ENCODE measurements at regions not wholly inside any gene's neighbourhood (a gene's known extent, or its start where the extent isn't known, plus 50 kb on each side); places are given as distances from the start of the nearest gene placed in this dataset.

DNA sequence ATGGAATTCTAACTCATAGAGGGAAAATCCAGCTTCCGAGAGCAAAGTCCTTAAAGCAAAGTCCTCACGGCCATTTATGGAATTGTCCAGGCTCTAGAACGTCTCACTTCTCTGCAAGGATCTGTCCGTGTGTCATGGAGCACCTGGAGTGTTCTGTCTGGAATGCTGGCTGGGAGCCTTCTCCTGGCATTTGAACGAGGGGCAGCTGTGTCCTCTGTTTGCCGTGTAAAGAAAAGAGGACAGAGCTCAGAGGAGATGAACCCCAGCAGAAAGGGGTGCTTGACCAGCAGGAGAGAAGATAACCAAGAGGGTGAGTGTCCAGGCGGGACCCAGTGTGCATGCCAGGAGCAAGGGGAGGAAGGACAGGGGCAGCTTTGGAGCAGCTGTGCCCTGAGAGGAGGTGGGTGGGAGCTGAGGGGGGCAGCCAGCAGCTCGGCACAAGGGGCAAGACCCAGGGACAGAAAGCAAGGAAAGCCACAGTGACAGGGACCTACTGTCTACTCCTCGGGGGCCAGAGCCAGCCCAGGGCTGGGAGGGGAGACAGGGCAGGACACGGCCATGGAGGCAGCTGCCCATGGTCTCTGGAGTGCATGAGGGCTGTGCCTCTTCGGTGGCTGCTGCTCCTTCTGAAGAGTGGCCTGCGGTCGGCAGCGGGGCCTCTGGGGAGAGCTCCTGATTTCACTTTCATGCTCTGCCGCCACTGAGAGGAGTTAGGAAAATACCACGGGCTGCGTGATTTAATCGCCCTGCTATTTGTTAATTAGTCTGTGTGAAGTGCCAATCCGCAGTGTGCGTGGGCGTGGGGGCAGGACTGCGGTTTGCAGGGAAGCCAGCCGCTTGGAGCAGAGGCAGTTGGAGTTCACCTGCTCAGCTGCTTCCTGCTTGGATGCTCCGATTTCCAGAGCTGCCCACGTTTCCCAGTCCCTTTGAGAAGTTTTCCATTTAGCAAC is 149.3 kb upstream of the SHH start:
- peak; percentile 53 for DNase-seq

DNA sequence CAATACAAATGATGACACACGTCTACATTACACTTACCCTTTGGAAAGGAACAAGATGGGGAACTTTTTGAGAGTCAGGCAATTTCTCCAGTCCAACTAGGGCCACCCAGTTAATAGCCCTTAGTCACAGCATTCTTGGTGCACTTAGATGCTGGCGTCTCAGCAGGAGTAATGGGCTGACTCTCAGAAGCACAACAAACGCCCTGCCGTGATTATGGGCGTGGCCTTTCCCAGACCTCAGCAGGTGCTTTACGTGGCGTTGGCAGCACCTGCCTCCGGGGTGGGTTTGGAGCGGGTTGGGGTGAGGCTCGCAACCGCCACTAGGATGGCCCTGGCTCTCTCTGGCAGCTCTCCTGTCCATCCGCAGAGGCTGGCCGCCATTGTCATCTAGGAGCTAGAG is 147.6 kb upstream of the SHH start:
- DNase-seq = no peak

DNA sequence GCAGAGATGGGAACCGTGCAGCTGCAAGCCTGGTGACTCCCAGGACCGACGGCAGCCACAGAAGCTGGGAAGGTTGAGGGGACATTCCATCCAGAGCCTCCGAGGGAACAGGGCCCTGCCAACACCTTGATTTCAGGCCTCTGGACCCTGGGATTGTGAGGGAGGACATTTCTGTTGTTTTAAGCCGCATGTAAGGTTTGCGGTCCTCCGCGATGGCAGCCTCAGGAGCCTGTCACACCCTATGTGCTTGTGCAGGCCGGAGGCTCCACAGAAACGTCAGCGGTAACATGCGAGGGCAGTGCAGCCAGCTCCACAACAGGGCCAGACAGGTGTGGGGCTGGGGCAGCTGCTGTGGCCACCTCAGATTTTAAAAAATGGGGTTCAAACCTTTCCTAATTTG is 144.7 kb upstream of the SHH start:
- no peak for DNase-seq

DNA sequence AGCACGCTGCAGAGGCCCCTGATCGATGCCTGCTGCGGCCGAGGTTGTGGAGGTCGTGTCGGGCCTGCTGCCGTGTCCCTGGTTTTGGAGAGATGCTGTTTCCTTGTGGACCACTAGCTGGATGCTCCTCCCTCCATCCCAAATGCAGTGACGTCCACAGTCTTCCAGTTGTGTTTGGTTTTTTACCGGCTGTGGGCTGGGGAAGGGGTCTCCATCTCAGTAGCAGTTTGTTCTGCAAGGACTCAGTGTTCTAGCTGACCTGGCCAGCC is 143.0 kb upstream of the SHH start:
- no peak for DNase-seq

- no peak for DNase-seq
Observed at GRCh38 chr7:155954550-155955366, 142.5 kb upstream of the SHH start.

DNA sequence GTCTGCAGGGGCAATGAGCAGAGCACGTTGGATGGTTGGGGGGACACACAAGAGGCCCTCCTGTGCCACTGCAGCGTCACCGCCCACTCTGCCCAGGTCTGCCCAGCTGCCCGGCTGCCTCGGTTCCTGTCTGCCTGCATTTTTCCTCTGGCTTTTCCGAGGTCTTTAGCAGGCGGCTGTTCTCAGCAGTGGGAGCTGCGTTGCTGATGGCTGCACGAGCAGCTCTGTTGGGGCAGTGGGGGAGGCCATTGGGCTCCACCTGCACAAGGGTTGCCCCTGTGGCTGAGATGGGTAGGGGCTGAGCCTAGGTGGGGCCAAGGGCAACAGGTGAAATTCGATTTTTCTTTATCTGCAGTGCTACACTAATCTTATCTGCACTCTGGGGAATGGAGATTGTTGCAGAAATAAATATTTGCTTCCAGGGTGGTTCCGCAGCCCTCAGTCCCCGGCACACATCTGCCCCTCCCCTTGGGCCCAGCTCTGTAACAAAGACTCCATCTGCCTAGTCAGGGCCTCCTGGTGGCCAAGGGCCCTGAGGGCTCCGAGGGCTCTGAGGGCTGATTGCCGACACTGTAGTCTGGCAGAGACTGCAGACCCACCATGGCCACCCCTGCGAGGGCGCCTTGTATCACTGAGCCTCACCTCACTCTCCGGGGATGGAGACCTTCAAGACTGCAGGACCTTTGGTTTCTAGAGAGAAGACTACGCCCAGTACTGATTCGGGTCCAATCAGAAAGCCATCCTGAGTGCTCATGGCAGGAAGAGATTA is 141.7 kb upstream of the SHH start:
- DNase-seq = no peak

- no peak for DNase-seq
Observed at GRCh38 chr7:155953501-155953778, 141.2 kb upstream of the SHH start.

DNA sequence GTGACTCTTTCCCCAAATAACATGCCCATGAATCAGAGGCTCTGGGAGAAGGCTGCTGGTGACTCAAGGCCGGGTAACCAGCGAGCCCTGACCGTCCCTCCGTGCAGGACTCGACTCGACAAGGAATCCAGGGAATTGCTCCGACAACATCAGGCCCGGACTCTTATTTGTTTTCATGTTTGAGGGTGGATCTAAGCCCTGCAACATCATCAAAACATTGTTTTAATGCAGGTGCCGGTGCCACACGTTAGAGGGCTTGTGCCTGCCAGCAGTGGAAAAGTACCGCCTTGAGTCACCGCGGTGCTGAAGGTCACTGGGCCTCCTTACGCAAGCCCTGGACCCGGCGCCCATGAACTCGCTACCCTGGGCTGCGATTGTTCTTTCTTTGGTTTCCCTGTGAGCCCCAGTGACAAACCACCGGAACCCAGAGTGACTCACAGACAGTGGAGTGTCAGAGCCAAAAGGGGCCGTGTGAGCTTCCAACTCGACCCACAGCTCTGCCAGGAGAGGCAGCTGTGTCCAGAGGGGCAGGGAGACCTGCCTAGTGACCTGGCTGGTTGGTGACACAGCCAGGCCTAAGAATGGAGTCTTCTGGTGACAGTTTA is 139.4 kb upstream of the SHH start:
- DNase-seq = peak; percentile 15

DNA sequence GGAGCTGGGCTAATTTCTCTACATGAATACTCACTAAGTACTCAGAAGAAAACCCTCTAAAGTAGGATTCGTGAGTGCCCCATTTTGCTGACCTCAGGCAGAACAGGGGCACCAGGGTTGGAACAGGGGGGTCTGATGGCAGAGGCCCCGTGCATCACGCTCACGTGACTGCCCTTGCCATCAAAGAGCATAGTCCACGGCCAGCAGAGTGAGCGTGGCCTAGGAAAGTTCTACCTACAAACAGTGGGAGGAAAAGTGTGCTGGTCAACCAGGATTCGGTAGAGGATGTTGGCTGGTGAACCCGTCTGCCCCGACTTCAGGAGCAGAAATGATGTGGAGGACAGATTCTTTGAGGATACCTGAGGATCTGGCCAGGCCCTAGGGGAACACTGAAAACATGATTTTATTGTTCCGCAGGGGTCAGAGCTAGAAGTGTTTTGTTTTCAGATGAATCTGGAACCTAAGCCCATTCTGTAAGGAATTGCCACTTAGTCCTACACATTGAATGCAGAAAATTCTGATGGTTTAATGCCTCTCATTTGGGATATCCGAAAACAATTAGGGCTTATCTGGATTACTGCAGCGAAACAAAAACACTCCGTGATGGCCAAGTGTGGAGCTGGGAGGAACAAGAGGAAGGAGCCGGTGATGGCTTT is 138.8 kb upstream of the SHH start:
- DNase-seq = no peak

DNA sequence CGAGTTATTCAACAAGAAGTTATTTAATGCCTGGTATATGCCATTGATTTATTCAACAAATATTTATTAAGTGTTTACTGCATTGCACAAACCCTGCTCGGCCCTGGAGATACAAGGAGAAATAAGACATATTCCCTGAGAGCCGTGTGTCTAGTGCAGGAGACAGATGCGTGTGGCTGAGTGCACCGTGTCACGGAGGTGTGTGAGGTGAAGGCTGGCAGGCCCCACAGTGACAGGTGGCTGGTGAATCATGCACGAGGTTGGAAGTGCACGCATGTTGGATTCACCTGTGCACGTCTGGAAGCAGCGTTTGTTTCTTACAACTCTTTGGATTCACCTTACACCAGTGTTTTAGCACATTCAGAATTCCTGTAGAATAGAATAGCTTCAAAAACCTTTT is 136.6 kb upstream of the SHH start:
- no peak for DNase-seq

DNA sequence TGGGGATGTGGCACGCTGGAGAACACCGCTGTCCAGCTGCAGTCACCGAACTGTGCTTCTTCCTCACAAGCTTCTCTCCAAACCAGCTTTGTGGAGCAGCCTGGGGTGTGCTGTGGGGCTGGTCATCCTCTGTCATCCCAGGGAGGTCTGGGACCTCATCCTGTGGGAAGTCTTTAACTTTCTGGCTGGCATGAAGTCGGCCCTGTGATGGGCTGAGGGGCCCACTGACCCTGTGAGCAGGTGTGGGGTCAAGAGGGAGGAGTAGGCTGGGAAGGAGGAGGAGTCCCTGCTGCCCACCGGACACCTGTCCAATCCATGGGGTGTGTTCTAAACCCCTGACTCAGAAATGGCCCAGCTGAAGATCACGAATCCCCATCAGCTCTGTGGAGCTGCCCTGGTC is 136.2 kb upstream of the SHH start:
- DNase-seq = no peak

GRCh38 chr7:155947051-155947450 is 134.8 kb upstream of the SHH start:
- DNase-seq = no peak

DNA sequence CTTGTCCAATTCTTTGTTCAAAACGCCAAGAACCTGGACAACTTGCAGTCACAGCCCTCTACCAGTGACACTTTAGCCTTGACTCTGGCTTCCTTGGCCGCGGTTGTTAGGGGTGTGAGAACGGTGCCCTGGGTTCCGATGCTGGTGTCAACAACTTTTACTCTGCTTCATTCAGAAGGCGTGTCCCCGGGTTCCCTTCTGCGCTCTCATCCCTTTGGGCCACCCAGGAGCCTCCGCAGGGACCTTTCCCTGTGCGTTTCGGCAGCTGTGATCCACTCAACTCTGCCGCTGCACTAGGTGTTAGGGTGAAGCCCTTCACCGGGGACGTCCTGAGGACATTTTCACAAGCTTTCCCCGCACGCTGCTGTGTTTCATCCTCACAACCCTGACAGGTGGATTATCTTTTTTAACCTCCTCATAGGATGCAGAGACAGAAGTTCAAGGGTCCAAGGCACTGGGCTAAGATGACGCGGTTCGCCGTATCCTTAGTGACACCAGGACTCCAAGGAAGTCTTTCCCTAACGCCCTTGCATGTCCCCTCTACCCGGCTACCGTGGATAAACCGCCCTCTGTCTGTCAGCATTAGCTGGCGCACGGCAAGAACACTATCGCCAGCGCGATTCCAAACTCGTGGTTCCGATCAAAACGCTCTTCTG is 133.5 kb upstream of the SHH start:
- no peak for DNase-seq

DNA sequence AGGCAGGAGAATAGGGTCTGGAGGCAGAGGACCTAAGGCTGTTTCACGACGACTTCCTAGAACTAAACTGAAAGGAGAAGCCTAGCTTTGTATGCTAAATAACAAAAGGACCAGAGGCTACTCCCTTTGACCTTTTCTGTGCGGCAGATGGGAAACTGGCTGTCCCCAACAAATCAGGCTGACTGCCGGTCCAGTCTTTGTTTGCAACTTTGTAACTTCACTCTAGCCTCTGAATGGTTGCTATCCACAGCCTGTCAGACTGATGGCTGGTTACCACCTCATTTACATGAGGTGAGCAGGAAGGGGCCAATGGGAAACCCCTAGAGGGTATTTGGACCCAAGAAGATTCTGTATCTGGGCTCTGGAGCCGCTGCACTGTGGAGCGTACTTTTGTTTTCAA is 132.6 kb upstream of the SHH start:
- DNase-seq = no peak

GRCh38 chr7:155943251-155943899 is 131.1 kb upstream of the SHH start:
- DNase-seq = no peak

GRCh38 chr7:155942226-155942950 is 130.1 kb upstream of the SHH start:
- DNase-seq = no peak

DNA sequence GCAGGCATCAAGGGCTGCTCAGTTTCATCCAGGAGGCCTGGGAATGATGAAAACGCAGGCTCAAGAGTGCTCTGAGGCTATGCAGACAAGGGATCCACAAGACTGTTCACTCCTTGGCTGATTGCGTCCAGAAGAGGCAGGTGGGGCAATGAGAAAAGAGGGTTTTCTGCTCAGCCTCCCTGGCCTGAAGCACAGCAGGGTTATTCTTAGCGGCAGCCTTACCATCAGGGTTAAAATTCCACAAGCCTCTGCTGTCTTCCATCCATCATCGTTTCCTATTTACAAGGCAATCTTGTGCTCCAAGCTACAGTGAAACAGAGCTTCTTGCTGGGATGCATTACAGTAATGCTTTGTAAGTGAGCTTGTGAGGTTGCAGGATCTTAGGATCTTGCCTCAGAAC is 129.4 kb upstream of the SHH start:
- DNase-seq = no peak

GRCh38 chr7:155939350-155939749 is 127.1 kb upstream of the SHH start:
- DNase-seq = no peak

- no peak for DNase-seq
Observed at GRCh38 chr7:155938129-155938528, 125.9 kb upstream of the SHH start.

GRCh38 chr7:155935726-155936125 is 123.5 kb upstream of the SHH start:
- no peak for DNase-seq

DNA sequence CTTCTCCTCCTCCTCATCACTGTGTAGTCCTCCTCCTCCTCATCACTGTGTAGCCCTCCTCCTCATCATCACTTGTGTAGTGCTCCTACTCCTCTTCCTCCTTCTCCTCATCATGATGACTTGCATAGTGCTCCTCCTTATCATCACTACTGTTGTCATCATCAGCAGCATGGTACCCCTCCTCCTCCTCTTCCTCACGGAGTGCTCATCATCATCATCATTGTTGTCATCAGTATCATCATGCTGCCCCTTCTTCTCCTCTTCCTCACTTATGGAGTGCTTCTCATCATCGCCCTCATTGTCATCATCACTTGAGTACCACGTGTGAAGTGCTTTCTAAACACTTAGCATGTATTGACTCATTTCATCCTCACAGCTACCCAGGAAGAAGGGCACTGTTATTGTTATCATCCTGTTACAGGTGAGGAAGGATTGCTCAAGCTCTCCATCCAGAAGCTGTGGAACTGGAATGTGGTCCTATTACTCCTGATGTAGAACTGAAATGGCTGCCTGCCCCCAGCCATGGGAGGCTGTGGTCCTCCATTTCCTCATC is 122.8 kb upstream of the SHH start:
- no peak for DNase-seq
